Peyer's patch (tissue), 4 donors: ENCODE measurements at regions not wholly inside any gene's neighbourhood (a gene's known extent, or its start where the extent isn't known, plus 50 kb on each side); places are given as distances from the start of the nearest gene placed in this dataset.

Experiments
- CTCF ChIP-seq, 6 experiments: fragments of 450-650 bp in 4 of 6; fragments of 200-600 bp in 2 of 6; sonication (generic) in 1 of 6; IDR thresholded peaks; one replicate each; pipeline ENCODE4 v1.5.1; 2017 to 2019; ENCODE audit warnings: antibody characterized with exemption in 6 of 6, mild to moderate bottlenecking in 3 of 6, moderate library complexity in 1 of 6
- POLR2A ChIP-seq, 2 donors: fragments of 450-650 bp; IDR thresholded peaks; one replicate each; pipeline ENCODE4 v1.5.1; 2017; ENCODE audit warnings: antibody characterized with exemption in 2 of 2, mild to moderate bottlenecking in 2 of 2, moderate library complexity in 2 of 2

- TF ChIP-seq CTCF (IDR thresholded peaks at IDR 0.05) (no peak), POLR2A (IDR thresholded peaks at IDR 0.05) (no peak)
Observed at GRCh38 chr1:213927846-213928245, 59.9 kb upstream of the PROX1 start.
